ENCODE measurements at regions not wholly inside any gene's neighbourhood (a gene's known extent, or its start where the extent isn't known, plus 50 kb on each side); places are given as distances from the start of the nearest gene placed in this dataset.
"Not testable (repeated sequence)": the region's sequence is repeated elsewhere in the genome, so short reads cannot be mapped to it uniquely, and the experiment has no call there.

DNA sequence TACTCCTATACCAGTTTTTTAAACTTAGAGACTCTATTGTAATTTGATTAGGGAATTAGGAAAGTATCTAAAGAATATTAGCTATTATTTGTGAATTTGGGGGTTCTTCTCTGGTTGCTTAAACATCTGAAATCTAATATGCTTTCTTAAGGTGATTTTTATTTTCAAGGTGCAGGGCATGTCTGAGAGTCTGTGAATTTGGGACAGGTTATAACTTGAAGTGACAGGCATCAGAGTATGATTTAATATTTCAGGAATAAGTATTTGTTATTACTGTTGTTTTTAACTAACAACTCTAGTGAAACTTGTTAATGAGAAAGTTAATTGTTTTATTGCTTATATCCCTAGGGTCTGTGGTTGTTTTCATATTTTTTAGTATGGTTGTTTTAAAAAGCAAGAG is 321.6 kb upstream of the EPHA3 start:
- no peak for DNase-seq (ENCODE audit: low spot score)

DNA sequence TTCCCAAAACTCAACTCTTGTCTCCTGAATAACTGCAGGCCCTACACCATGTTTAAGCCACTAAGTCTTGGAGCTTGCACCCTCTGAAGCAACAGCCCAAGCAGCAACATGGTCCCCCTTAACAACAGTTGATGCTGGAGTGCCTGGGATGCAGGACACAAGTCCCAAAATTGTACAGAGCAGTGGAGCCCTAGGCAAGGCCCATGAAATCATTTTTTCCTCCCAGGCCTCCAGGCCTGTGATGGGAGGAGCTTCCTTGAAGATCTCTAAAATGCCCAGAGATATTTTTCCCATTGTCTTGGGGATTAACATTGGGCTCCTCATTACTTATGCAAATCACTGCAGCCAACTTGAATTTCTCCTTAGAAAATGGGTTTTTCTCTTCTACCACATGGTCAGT is 311.9 kb upstream of the EPHA3 start:
- no peak for DNase-seq (ENCODE audit: low spot score)

DNA sequence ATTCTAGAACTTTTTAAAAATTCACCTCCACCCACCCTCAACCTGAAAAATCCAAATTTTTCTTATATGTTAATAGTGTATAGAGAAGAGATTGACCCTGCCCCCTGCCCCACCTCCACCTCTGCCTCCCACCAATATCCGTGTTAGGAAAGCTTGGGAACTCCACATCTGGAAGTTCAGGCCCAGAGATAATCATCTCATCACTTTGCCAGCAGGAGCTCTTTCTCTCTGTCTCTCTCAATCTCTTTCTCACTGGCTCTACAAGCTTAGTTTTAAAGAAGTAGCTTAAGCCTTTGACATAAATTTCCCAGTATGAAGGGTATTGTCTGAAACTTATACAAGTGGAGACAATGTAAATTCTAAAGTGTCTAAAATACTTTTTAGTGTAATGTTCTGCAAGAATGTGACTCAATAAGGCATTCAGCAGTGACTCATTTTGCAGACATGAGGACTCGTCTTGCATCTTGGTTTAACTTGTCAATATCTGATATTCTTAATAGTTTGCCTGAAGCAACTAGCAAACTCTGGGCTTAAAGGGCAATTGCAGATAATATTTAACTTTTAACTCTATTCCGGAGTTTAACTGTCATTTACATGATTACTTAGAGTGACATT is 299.8 kb upstream of the EPHA3 start:
- DNase-seq (ENCODE audit: low spot score), result no peak

DNA sequence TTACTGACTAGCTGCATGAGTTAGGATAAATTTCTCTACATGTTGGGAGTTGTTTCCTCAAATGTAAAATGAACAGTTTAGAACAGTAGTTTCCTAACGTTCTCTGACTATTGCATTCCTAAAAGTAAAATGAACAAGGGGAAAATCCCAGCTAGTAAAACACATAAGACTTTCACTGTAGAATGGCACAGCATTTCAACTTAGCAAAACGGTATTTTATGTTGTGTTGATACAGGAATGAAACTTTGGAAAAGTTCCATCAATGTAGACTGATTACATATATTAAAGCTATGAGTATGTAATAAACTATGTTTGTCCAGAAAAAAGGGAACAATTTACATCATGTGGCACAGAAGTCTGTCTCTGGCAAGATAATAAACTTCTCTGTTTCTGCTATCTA is 297.4 kb upstream of the EPHA3 start:
- no peak for DNase-seq (ENCODE audit: low spot score)

DNA sequence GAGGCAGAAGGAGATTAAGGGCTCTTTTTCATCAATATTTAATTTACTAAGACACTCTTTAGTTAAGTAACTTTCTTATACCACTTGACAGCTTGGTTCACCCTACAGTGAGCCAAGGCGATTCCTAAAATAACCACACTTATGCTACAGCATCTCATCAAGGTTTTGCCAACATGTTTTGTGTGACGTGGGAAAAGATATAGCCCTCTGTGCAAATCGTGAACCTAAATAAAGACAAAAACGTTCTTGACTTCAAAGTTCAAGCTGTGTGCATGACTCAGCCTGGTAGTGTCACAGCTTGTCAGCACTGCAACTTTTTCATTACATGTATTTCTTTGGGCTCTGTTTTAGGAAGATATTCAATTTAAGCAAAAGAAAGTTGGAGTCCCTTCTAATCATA is 297.0 kb upstream of the EPHA3 start:
- DNase-seq (ENCODE audit: low spot score), result no peak

DNA sequence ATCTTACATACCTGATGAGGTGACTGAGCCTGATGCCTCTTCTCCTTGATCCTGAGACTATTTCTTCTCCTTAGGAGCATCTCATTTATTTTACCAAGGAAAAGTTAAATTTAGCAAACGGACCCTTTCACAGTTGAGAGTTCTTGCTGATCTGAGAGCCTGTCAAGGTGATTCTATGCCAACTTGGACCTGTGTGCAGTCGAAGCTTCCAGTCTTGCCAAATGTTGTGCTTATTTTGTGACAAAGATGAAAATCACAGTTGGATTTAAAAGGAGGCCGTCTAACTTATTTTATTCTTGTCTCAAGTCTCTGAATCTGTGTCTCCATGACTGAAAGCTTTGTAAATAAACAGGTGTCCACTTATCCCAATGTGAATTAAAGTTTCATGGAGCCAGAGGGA is 296.3 kb upstream of the EPHA3 start:
- DNase-seq (ENCODE audit: low spot score), result no peak

DNA sequence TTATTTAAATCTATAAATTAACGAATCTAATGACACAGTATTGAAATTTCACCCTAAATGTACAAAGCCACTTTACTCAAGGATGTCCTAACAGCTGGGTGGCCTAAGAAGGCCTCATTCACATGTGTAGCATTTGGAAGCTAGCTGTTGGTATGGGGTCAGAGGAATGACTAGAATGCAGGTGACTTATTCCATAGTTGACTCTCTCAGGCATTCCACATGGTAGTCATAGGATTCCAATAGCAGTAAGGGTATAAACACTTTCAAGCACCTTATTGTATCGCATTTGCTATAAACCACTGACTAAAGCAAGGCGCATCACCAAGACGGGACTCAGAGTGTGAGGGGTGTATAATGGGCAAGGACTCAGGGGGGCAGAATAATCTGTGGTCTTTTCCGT is 294.8 kb upstream of the EPHA3 start:
- DNase-seq (ENCODE audit: low spot score), result no peak

DNA sequence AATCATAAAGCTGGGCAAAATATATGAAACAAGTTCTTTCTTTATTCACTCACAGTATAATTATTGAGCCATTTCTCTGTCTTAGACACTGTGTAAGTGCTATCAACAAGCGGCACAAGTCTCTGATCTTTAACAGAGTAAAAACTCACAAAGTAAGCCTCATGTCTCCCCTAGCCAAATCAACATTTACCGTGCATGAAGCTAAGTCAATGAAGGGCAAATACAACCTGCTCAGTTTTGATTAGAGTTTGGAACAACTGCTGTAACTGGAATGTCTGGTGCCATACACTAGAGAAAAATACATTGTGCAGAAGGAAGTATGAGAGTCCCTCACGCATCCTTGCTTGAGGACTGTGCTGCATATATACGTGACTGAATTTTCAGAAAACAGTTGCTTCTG is 291.0 kb upstream of the EPHA3 start:
- no peak for DNase-seq (ENCODE audit: low spot score)

DNA sequence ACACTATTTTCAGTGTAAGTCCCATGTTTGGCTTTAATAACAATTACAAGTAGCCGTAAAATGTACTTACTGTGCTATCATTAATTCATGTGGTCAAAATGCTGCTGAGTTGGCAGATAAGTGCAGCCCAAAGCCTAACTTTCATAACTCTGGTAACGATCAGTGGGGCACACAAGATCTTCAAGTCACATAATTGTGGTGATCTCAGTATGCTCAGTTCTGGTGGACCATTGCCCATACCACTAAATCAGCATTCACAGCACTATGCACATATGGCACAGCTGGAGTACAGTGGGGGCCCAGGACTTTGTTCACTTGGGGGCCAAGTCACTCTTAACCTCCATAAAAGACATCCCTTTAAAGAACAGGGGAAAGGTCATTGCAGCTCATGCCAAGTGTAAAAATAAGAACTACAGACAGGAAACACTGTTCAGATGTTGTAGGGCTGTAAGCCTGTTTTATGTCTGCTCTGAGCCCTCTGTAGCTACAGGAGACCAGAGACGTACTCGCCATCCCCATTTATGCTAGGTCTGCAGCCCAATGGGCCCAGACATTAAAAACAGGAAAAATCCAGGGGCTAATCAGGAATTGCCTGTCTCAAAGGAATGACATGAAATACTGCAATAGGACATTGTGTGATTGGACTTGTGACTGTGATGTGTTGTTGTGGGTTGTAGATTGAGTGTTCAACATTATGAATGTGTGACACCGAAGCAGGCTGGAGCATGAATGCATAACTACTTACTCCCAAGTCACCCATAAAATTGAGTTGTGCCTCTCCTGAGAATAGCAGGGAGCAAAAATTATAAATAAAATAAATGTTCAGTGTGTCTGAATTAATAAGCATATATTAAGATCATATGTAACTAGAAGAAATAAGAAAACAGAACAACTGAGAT is 282.5 kb upstream of the EPHA3 start:
- no peak for DNase-seq (ENCODE audit: low spot score)

DNA sequence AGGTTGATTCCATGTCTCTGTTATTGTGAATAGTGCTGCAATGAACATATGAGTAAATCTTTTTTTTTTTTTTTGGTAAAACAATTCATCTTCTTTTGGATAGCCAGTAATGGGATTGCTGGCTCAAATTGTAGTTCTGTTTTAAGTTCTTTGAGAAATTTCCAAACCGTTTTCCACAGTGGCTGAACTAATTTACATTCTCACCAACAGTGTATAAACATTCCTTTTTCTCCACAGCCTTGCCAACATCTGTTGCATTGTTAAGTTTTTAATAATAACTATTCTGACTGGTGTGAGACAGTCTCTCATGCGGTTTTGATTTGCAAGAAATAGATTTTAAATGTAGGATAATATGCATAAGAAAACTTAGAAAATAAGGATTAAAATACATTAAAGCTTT is 279.0 kb upstream of the EPHA3 start:
- no peak for DNase-seq (ENCODE audit: low spot score)

DNA sequence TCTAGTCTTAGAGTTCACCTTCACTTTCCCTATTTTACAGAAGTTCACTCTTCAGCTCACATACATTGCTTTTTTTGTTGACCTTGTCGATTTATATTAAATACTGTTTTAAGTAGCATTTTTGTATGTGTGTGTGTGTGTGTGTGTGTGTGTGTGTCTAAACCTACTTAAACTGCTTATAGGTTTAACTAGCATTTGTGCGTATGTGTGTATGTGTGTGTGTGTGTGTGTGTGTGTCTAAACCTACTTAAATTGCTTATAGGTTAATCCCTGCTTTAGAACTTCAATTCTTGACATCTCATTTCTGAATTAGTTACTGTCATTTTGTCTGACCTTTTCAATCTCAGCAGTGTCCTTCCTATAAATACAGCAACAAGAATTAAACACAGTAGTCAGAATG is 254.8 kb upstream of the EPHA3 start:
- DNase-seq (ENCODE audit: low spot score), result no peak

DNA sequence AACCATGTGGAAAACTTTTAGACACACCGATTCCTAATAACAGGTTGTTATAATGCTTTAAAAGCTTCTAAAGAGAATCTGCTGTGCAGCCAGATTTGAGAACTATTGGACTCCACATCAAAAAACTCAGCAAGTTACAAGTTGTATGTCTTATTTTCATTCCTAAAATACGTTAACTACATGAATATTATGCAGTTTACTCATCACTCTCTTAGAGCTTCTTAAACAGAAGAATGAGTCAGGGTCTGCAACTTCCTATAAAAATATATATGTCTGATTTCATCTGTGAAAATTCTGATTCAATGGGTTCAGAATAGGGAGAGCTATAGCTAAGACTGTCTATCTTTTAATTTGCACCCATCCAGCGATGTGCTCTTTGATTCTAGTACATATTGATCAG is 244.2 kb upstream of the EPHA3 start:
- DNase-seq (ENCODE audit: low spot score), result no peak

DNA sequence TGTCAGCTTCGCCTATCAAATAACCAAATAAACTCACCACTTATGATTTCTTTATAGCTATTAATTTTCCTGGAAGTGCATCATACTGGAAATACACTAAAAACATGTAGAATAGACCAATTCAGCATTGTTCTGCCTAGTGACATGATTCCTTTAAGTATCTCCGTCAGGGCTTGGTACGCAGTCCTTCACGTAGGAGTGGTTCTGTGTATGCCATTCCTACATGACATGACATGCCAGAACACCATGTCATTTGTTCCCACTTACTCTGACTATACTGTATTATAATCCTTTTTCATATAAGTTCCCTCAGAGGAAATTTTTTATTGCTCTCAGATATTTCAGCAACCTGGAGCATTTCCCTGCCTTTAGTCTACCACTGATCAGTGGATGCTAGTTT is 230.7 kb upstream of the EPHA3 start:
- no peak for DNase-seq (ENCODE audit: low spot score)

DNA sequence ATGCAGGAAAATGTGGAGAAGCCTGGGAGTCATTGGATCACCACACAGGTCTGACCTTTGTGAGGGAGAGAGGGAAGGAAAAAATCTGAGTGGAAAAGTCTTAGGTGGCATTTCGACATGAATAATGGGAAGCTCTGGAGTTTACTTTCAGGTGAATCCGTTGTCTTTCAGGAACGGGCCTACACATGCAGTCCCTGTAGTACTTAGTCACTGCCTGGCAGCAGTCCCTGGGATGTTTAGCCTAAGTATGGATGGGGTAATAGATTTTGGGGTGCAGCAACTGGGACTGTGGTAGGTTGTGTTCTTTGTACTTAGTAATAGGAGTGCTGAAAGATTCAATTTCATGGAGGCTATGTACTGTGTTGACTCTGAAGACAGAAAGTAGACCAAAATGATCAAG is 227.5 kb upstream of the EPHA3 start:
- no peak for DNase-seq (ENCODE audit: low spot score)

DNA sequence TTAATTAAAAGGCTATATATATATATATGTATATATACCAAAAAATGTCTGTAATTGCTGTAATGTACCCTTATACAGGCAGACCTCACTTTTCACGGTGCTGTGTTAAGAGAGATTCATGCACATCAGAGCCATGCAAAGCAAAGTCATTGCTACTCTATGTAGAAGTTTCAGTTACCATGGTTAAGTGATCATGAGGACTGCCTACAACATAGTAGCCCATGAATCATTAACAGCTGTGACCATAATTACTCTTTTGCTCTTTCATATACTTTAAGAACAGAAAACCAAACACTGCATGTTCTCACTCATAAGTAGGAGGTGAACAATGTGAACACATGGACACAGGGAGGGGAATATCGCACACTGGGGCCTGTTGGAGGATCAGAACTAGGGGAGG is 225.3 kb upstream of the EPHA3 start:
- DNase-seq (ENCODE audit: low spot score), result no peak

DNA sequence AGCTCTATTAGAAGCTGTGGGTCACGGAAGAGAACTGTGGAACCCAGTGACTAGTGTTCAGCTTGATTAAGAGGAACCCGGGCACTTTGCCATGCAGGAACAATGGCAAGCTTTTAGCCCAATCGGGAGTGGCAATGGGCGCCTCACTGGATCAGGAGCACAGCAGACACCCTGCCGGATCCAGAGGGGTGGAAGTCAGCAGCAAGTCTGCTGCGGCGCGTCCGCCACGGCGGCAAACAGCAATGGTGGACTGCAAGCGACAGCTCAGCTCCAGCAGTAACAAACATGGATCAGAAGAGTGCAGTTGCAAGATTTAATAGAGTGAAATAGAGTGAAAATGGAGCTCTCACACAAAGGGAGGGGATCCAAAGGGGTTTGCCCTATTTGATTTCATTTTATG is 220.8 kb upstream of the EPHA3 start:
- DNase-seq (ENCODE audit: low spot score), result not testable (repeated sequence)

DNA sequence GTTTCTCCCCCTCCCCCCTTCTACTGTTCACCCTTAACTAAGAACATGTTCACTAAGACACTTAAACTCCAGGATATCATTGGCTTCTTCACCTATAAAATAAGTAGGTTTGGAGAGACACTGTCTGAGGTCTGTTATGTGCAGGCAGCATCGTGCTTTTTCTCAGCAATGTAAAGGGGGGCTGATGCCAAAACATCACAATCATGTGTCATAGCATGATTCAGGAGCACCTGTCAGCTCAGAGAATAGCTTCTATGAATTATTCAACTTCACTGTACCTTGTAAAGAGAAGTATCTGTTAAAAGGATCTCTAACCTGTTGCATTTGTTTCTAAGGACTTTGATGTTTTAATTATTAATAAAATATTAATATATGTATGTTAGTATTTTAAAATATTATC is 211.4 kb upstream of the EPHA3 start:
- DNase-seq (ENCODE audit: low spot score), result no peak

DNA sequence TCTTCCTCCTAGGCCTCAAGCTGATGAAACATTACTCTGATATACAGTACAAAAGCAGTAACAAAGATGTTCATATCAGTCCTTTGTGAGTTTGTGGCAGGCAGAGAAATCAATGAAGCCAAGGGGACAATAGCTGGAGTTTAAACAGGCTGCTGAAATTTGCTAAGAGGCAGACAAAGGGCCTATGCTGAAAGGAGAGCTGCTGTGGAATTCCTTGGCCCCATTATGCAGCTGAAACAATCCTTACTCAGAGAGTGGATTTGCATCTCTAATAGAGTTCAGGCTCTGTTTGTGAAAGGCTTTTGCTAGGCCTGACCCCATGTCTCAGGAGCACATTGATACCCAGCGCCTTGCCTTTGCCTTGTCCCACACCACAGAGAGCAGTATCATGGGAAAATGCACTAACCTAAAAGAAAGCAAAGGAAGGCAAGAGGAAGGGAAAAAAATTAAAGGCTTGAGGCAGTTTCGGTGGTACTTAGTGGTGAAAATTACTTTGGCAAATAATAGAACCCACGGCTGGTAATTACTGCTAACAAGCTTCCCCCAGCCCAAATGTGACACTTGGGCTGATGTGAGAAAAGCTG is 195.0 kb upstream of the EPHA3 start:
- DNase-seq (ENCODE audit: low spot score), result no peak

DNA sequence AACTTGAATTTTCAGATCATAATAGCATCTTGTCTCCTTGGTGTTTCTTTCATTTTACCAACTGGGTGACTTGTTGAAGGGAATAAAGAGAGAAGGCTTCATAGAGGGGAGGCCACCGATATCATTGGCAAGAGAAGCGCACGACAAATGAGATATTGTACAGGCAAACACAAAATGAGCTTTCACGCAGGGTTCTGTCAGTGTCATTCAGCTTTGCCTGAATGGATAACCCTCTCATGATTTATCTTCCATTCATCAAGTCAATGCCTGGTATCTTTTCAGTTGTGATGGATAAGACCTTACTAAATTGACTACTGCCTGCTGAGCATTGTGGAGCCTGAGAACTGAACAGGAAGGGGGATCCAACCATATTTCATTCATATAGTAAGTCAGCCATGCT is 188.6 kb upstream of the EPHA3 start:
- no peak for DNase-seq (ENCODE audit: low spot score)

DNA sequence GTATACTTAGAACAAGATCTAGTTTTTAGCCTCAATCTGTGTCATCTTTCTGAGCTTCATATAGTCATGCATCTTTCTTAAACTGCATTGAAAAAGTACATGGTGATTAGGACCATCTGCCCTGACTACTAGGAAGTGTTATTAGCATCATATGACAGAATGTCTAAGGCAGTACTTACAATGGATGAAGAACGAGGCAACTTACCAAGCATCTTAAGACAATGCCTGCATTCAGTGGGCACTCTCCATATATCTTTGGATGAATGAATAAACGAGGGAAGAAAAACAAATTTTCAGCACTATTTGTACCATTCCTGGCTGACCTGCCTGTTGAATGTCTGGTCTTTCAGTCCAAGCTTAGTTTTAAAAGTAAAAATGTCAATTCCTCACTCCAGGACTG is 185.4 kb upstream of the EPHA3 start:
- no peak for DNase-seq (ENCODE audit: low spot score)

DNA sequence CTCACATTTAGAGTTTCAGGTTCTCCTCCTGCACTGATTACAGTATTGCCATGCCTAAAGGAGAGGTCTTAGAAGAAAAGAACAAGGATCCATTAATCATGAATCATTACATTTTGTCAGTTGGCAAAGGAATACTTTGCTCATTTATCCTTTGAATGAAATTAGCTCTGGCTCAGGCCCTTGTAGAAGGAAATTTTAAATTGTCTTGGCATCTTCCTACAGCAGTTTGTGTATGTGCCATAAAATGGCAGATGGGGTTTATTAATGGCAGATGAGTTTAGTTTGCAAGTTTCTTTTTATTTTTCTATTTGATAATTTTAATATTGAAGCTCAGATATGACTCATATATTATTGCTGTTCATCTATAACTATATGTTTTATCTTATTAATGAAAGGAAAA is 181.2 kb upstream of the EPHA3 start:
- DNase-seq (ENCODE audit: low spot score), result no peak

DNA sequence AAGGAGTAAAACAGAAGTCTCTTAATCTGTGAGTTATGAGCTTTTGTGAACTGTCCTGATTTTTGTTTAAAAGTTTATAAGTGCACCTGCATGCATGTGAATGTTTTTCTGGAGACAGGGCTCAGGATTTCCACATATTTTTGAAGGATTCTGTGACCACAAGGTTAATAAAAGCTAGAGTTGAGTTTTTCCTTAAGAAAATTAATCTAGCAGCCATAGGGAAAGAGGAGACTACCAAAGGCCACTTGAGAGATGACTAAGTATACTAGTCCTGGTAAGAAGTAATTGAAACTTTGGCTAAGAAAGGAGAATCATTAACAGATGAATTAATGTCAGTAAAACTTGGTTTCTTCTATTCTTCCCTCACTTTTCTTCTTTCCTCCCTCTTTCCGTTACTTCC is 176.8 kb upstream of the EPHA3 start:
- DNase-seq (ENCODE audit: low spot score), result no peak

DNA sequence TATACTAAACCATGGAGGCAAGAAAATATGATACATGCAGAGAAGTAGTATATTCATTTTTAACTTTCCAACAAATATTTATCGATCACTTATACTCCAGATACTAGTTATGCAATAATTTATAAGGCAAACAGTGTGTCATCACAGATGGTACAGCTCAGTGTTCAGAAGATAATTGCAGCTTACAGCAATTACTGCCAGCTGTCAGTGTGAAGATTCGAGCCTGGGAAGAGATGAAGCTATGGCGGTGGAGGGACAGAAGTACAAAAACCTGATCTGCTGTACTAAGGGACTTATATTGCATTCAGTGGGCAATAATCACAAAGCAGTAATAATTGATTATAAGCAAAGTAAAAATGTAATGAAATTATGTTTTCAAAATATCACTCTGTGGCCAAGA is 170.6 kb upstream of the EPHA3 start:
- no peak for DNase-seq (ENCODE audit: low spot score)

Data from SK-N-DZ (cell line).